MM.1S (cell line): ENCODE measurements at regions not wholly inside any gene's neighbourhood (a gene's known extent, or its start where the extent isn't known, plus 50 kb on each side); places are given as distances from the start of the nearest gene placed in this dataset.

Source experiments
- DNase-seq: peaks from one replicate; pipeline ENCODE4 v3.0.0-alpha.2; 2015
- H2AFZ ChIP-seq: fragments of 300-600 bp; sonication (generic); 2 replicates; pipeline ENCODE4 v1.6.0; 2016; ENCODE audit warnings: antibody characterized with exemption, low read length
- H3F3A ChIP-seq: fragments of 300-600 bp; sonication (generic); 2 replicates; pipeline ENCODE4 v1.6.1; 2016; ENCODE audit warnings: mild to moderate bottlenecking, antibody characterized with exemption, low read length, moderate library complexity, mixed read lengths; ENCODE audit not compliant: insufficient read depth
- H3K27ac ChIP-seq: fragments of 300-600 bp; sonication (generic); 2 replicates; pipeline ENCODE4 v1.5.1; 2016; ENCODE audit warnings: mild to moderate bottlenecking, low read length
- H3K27me3 ChIP-seq: fragments of 300-600 bp; sonication (generic); replicated peaks from 2 replicates; pipeline ENCODE4 v1.6.0; 2016; ENCODE audit warnings: low read length; ENCODE audit not compliant: insufficient read depth
- H3K36me3 ChIP-seq: fragments of 300-600 bp; sonication (generic); replicated peaks from 2 replicates; pipeline ENCODE4 v1.6.1; 2016; ENCODE audit warnings: mild to moderate bottlenecking, low read length, mixed read lengths; ENCODE audit not compliant: insufficient read depth
- H3K4me1 ChIP-seq: fragments of 300-600 bp; sonication (generic); 2 replicates; pipeline ENCODE4 v1.6.1; 2016; ENCODE audit warnings: low read length, mixed read lengths
- H3K4me2 ChIP-seq: fragments of 300-600 bp; sonication (generic); 2 replicates; pipeline ENCODE4 v1.6.0; 2016; ENCODE audit warnings: low read depth, low read length
- H3K4me3 ChIP-seq: fragments of 300-600 bp; sonication (generic); 2 replicates; pipeline ENCODE4 v1.5.1; 2016; ENCODE audit warnings: low read length, mixed read lengths
- H3K79me2 ChIP-seq: fragments of 300-600 bp; sonication (generic); 2 replicates; pipeline ENCODE4 v1.6.1; 2016; ENCODE audit warnings: mixed run types, low read length, mixed read lengths
- H3K9ac ChIP-seq: fragments of 300-600 bp; sonication (generic); 2 replicates; pipeline ENCODE4 v1.6.1; 2016; ENCODE audit warnings: low read length, mixed read lengths
- H3K9me2 ChIP-seq: fragments of 300-600 bp; sonication (generic); replicated peaks from 2 replicates; pipeline ENCODE4 v1.6.1; 2016; ENCODE audit warnings: mild to moderate bottlenecking, low read length, mixed read lengths; ENCODE audit not compliant: insufficient read depth
- H3K9me3 ChIP-seq: fragments of 300-600 bp; sonication (generic); replicated peaks from 2 replicates; pipeline ENCODE4 v1.6.1; 2016; ENCODE audit warnings: mild to moderate bottlenecking, low read length, mixed read lengths; ENCODE audit not compliant: insufficient read depth
- H4K20me1 ChIP-seq: fragments of 300-600 bp; sonication (generic); 2 replicates; pipeline ENCODE4 v1.6.1; 2016; ENCODE audit warnings: mild to moderate bottlenecking, low read length, moderate library complexity, mixed read lengths; ENCODE audit not compliant: insufficient read depth
- CTCF ChIP-seq: fragments of 300-600 bp; sonication (generic); IDR thresholded peaks from 2 replicates; pipeline ENCODE4 v1.5.1; 2016; ENCODE audit warnings: antibody characterized with exemption, low read length, mixed read lengths
- EZH2 ChIP-seq: fragments of 300-600 bp; sonication (generic); optimal IDR thresholded peaks from 2 replicates; pipeline ENCODE3; 2017; ENCODE audit warnings: low read depth, mild to moderate bottlenecking, antibody characterized with exemption, low read length, mixed read lengths
- EZH2phosphoT487 ChIP-seq: fragments of 300-600 bp; sonication (generic); IDR thresholded peaks from 2 replicates; pipeline ENCODE4 v1.6.1; 2018; ENCODE audit warnings: antibody characterized with exemption, low read length

DNA sequence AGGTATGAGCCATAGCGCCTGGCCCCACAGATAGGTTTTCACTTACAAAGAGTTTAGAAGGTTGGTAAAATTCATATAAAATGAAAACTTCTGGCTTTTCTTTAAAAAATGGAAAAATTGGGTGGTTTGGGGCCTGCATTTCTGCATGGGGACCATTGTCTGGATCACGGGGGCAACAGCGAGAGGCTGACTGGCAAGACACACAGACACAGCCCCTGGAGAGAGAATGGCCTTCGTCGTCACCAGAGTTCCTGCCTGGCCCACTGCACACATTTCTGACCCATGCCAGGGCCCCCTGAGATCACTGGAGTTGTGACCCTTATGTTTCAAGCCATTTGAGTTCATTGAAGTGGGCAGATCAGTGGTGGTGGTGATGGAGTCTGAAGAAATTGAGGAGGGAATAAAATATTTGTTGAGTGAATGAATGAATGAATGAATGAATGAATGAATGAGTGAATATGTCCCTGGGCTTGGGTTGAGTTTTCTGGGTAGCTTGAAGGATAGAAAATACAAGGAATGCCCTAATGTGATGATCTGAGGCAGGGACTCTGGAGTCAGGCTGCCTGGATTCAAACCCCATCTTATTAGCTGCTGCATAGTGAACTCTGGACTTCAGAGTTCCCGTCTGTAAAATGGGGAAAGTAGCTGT, 173.8 kb downstream of the ZFP64 start:
- no peaks in the 10 kb centered on the region for H3K9me2 ChIP-seq
- H3K36me3 ChIP-seq, result no peaks in the 10 kb centered on the region
- no peak overlapping the region for H3K27ac ChIP-seq
- no peaks in the 10 kb centered on the region for H3K4me1 ChIP-seq
- no peak overlapping the region for H3K4me3 ChIP-seq
- no peak overlapping the region for H3K9ac ChIP-seq
- no peaks in the 10 kb centered on the region for H3K9me3 ChIP-seq
- H4K20me1 ChIP-seq, result no peaks in the 10 kb centered on the region
- H3K79me2 ChIP-seq, result no peaks in the 10 kb centered on the region
- H2AFZ ChIP-seq, result no peak overlapping the region
- TF ChIP-seq CTCF (no peak), EZH2phosphoT487 (no peak), EZH2 (no peak)
- no peaks in the 10 kb centered on the region for H3F3A ChIP-seq
- no peak overlapping the region for H3K4me2 ChIP-seq
- DNase-seq, result no peak
- H3K27me3 ChIP-seq, result no peaks in the 10 kb centered on the region

GRCh38 chr20:52016022-52016421, 175.6 kb downstream of the ZFP64 start:
- Histone ChIP-seq H3K9me3 (no peaks in the 10 kb centered on the region), H3K4me2 (no peak overlapping the region), H3K4me3 (no peak overlapping the region), H3K27ac (no peak overlapping the region), H3K79me2 (no peaks in the 10 kb centered on the region), H3K4me1 (no peaks in the 10 kb centered on the region), H4K20me1 (no peaks in the 10 kb centered on the region), H3F3A (no peaks in the 10 kb centered on the region), H3K36me3 (no peaks in the 10 kb centered on the region), H2AFZ (no peak overlapping the region), H3K9ac (no peak overlapping the region), H3K9me2 (no peaks in the 10 kb centered on the region), H3K27me3 (no peaks in the 10 kb centered on the region)
- DNase-seq, result no peak
- TF ChIP-seq EZH2phosphoT487, result no peak
- no peak for TF ChIP-seq EZH2
- TF ChIP-seq CTCF, result no peak

DNA sequence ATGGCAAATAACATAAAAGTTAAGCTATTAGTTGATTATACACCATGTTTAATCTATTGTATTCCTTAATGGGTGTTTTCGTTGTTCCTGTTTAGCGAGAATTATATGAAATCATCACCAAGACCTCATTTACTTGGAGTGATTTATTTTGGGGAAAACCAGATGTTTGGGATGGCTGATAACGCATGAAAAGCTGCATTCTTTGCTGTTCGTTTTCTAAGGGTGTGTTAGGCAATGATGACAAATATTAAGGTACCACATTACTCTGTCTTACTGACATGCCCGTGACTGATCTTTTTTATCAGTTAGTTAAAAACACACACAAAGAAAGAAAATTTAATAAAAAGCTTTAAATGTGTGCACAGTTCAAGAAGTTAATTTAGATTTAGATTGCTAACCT, 176.4 kb downstream of the ZFP64 start:
- Histone ChIP-seq H3K9me3 (no peaks in the 10 kb centered on the region), H4K20me1 (no peaks in the 10 kb centered on the region), H3K27ac (no peak overlapping the region), H3F3A (no peaks in the 10 kb centered on the region), H3K4me1 (no peaks in the 10 kb centered on the region), H3K9ac (no peak overlapping the region), H3K9me2 (no peaks in the 10 kb centered on the region), H3K36me3 (no peaks in the 10 kb centered on the region), H3K4me3 (no peak overlapping the region), H3K27me3 (no peaks in the 10 kb centered on the region), H2AFZ (no peak overlapping the region), H3K4me2 (no peak overlapping the region), H3K79me2 (no peaks in the 10 kb centered on the region)
- no peak for DNase-seq
- TF ChIP-seq EZH2, result no peak
- TF ChIP-seq CTCF, result no peak
- TF ChIP-seq EZH2phosphoT487, result no peak
